Gastrocnemius medialis (tissue), 4 donors: ENCODE measurements at regions not wholly inside any gene's neighbourhood (a gene's known extent, or its start where the extent isn't known, plus 50 kb on each side); places are given as distances from the start of the nearest gene placed in this dataset.

ENCODE experiments used
- CTCF ChIP-seq, 5 experiments: fragments of 450-650 bp in 3 of 5; fragments of 200-600 bp in 2 of 5; sonication (generic) in 2 of 5; IDR thresholded peaks in 4 of 5; conservative IDR thresholded peaks in 1 of 5; 1 replicate in 4 of 5; 2 replicates in 1 of 5; pipeline ENCODE4 v1.5.1; 2016 to 2019; ENCODE audit warnings: antibody characterized with exemption in 5 of 5, mild to moderate bottlenecking in 3 of 5, moderate library complexity in 3 of 5
- POLR2A ChIP-seq, 2 donors: fragments of 450-650 bp; IDR thresholded peaks; one replicate each; pipeline ENCODE4 v1.6.1; 2017; ENCODE audit warnings: antibody characterized with exemption in 2 of 2, mild to moderate bottlenecking in 2 of 2, moderate library complexity in 2 of 2

DNA sequence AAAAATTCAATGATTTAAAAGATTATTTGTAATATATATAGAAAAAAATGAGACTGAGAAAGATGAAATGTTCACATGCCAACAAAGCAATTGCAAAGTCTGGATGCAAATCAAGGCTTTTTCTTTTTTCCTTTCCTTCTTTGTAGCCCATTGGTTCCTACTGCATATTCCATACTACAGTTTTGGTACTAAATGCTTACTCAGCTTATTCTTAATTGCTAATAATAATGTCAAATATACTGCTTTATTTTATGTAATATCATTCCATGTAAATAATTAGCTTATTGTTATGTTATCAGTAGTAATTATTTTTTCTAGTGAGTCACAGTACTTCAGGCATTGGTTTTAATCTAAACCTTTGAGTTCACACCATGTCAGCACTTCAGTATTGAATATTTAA lies 407.4 kb upstream of the LRRTM1 start:
- TF ChIP-seq CTCF (IDR thresholded peaks at IDR 0.05 in 4 of 5, conservative IDR thresholded peaks at IDR 0.05 in 1 of 5) (no peak), POLR2A (IDR thresholded peaks at IDR 0.05) (no peak)
